SIG-M5 treated with dmso at 0.1 percent for 504 hours (cell line): ENCODE measurements at regions not wholly inside any gene's neighbourhood (a gene's known extent, or its start where the extent isn't known, plus 50 kb on each side); places are given as distances from the start of the nearest gene placed in this dataset.
"Not testable (repeated sequence)": the region's sequence is repeated elsewhere in the genome, so short reads cannot be mapped to it uniquely, and the experiment has no call there.

Source experiments
- DNase-seq: peaks from one replicate; lab custom pipeline; 2025; ENCODE audit not compliant: unreplicated experiment; lab: John Stamatoyannopoulos, UW

DNA sequence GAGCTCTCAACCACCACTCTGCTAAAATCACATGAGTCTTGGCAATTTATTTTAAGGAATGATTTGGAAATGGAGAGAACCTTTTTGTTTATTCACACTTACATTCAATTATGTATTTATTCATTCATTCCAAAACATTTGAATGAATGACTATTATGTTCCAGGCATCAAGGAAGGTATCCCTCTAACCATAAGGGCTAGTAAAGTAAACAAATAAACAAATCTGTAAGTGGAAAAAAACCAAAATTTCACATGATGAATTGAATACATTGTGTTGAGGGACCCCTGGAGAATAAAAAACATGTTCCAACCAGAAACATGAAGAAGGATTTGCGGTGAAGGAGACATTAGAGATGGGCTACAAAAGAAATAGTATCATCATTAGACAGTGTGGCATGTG is 677.8 kb downstream of the TOX3 start:
- DNase-seq: no peak

DNA sequence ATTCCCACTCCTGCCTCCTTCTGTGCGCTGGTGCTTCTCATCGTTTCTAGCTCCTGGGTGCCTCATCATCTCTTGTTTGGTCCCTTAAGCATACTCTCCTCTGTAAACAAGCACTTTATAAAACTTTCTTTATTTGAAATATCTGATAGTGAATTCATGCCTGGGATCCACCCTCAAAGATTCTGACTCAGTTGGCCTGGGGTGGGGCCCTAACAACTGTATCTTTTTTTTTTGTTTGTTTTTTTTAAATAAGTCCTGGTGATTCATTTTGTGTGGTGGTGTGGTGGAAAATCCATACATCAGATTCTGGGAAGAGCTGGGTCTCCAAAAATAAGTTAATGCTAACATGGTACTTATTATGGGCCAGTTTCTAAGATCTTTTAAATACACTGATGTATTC is 678.3 kb downstream of the TOX3 start:
- no peak for DNase-seq

DNA sequence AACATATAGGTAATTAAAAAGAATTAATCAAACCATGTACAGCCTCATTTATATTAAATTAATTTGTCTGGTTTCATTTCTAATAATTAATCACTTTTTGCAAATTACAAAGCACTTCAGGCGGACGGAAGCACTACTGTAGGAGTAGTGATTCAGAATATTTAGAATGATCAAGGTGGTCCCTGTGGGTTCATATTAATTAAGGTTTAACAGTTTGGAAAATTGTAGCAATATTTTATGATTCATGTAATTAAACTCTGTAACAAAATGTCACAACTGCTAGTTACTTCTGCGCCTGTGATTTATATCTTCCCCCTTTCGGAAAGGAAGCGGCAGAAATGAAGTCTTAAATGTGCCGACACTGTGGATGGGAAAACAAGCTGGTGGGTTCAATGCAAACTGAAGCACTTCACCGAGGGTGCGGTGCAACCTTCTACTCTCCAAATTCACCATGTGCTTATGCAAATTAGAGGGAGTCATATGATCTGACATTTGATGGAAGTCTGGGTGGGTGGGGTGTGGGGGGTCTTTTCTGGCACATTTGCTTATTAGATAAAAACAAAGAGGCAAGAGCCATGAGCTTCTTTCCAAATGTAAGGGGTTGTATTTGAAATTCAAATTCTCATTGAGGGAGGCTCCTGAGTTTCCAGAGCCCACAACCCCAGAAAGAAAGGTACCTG is 679.4 kb downstream of the TOX3 start:
- DNase-seq: no peak

DNA sequence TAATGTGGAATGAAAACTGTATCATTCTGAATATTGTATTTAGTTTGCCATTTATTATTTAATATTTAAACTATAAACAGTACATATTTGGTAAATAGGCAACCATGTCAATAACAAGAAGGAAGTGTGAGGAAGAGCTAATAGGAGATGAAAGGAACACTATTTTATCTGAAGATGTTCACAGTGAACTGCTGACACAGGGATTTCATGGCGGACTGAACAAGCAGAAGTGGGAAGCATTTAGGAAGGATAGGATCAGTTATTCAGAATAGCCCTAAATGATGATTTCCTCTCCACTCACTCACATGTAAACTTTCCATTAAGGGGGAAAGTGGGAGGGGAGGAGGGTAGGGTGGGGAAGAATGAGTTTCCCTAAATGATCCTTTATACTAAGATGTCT is 682.4 kb downstream of the TOX3 start:
- DNase-seq: no peak

DNA sequence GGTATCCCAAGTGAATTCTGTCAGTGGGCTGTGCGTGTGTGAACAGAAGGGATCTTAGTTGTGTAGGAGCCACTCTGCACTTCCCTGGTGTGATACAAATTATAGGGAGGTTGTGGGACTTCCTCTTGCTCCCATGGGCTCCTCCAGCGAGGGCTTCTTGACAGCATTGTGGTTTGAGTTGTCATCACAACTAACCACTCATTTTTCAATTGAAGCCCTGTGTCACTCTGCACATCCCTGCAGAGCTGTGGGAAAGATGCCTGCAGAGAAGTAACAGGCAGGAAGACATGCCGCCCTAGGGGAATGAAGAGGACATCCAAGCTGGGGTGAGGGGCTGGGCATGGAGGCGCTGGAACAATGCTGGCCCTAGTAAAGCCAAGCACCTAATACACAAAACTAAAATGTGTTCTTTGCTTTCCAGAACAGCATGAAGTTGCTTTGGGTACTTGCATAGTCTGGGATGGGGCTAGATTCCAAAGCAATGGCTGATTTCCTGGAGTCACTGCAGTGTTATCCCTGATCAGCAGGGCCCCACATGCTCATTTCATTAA is 692.5 kb downstream of the TOX3 start:
- no peak for DNase-seq

DNA sequence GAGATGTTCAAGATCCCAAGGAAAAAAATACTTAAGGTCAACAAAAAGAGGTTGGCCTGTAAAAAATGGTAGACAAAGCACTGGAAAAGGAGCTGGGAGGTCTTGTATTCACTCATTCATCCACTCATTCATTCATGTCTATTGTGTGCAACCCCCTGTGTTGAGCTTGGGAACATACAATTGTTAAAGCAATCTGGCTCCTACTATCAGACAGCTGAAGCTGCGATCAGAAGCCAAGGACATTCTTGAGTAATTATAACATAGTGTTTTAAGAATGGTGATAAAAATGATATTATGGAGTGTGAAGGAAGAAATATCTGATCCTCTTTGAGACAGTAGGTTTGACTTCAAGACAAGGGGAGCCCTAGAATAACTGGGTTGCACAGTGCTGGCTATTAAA is 693.4 kb downstream of the TOX3 start:
- DNase-seq: no peak

DNA sequence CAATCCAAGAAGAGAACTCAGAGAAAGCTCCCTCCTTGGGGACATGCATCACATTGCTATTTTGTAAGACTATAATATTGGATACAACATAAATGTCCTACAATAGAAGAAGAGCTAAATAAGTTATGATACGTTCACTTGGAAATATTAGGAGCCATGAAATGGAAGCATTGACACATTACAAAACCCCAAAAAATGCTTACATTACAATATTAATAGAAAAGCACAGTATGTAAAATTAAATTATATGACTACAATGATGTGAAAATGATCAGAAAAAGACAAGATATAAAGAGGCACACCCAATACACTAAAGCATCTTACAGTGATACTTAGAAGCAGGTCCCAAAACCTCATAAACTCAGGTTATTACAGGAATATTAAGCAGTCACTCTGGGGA is 694.1 kb downstream of the TOX3 start:
- DNase-seq: no peak

DNA sequence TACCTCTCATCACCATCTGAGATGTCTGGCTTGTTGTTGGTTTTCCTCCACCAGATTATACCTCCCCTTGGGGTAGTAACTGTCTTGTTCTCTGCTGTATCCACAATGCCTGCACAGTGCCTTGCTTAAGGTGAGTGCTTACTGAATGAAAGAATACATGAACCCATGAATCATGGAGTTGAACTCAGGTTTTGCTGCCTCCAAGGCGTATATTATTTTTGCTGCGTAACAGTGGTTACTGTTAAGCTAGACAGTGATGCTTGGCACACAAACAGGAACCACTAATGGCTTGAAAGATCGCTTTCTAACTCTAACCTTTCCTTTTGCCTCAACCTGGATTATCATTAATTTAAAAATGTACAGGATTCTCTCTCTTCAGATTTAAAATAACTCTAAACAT is 695.8 kb downstream of the TOX3 start:
- DNase-seq: no peak

DNA sequence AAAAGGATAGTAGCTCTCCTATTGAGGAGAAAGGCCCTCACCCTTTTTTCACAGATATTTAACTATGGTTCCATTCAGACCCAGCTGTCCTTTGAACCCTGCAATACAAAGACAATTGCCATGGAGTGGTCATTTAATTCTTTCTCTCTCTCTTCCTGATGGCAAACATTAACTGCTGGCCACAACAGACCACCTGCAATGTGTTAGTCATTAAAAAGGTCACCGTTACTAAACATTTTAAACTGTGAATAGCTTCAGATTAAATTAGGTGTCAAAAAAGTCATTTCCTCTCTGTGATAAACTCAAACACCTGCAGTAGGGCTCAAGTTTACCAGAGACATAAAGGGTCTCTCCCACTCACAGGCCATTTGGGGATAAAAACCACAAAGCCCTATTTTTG is 697.2 kb downstream of the TOX3 start:
- DNase-seq: no peak

DNA sequence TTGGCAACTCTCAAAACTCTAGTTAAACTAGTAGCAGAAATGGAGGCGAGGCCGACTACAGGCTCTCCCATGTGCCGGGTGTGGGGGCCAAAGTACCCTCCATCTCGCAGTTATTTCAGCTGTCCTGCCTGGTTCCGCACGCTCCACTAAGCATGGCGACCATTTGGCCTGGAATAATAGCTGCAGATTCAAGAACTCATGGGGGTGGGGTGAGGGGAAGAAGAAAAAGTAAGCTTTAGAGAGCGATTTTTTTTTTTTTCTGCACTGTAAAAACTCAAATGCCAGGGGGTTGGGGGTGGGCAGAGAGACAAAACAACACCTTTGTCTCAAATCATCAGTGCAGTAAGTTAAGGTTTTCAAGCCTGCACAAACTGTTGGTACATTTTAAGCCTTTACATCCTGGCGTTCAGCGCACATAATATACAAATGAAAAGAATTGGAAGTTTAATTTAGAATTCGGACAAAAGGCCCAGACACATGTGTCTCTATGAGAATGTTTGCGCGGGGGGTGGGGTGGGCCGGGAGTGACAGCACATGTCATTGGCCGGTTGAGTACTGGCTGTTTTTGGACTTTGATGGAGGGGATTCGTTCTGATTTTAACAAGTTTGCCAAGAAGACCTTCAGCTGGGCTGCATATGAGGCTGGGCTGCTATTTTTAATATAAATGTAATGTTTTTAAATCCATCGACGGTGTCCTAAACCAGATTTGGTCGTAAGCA is 694.7 kb upstream of the SALL1 start:
- no peak for DNase-seq

DNA sequence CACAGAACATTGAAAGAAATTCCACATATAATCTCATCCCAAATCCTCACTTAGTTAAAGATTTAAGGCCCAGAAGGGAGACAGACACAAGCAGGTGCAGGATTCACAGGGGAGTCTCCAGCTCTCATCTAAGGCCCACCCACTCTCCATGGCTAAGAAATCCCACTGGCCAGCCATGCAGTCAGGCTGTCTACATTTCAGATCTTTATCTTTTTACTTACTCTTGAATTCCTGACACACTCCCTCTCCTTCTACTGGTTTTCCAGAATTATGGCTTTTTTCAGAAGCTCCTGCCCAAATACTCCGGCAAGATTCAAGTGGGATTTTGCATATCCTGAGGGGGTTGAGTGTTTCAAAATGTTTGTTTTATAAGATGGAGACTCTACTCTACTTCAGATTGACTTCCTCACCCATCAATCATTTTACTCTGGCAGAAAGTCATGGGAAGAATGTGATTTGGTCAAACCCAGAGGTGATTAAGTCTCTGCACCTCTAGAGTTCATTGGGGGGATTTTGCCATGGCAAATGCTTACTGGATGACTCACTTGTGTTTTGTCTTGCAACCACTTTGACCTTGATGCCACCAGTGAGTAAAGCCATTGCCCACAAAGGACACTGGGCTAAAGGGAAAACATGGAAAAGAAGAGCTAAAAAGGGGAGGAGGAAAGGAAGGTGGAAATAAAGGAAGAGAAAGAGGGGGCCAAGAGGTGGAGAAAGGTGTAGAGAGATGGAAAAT is 688.8 kb upstream of the SALL1 start:
- no peak for DNase-seq

DNA sequence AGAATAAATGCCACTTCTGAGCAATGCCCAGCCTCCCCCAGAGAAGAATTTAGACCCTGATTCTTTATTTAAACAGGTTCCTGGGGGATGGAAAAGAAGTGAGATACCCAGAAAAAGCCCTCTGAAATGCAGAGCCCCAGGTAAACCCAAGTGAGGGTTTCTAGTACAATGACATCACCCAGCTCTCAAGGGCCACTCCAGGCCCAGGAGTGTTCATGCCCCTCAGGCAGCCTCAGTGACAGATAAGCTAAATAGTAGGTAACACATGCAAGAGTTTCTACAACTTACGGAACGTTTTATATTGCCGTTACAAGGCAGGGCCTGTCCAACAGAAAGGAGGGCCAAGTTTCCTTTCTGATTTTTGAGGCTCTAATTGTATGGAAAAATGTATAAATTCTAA is 683.7 kb upstream of the SALL1 start:
- no peak for DNase-seq

DNA sequence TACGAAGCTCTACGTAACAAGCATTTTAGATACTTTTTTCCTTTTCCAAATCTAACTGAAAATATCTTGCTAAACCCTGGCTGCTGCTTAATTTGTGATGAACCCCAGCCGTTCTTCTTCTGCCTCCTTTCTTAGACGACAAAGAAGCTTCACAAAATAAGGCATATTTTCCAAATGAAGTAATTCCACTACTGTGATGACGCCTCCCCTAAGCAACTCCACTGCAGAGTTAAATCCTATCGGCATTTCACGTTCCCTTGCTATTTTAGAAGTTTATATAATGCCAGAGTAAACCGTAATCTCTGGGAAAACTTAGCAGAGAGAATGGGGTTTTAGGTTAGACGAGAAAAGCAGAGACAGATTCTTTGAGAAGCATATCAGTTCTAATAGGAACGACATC is 683.1 kb upstream of the SALL1 start:
- no peak for DNase-seq

DNA sequence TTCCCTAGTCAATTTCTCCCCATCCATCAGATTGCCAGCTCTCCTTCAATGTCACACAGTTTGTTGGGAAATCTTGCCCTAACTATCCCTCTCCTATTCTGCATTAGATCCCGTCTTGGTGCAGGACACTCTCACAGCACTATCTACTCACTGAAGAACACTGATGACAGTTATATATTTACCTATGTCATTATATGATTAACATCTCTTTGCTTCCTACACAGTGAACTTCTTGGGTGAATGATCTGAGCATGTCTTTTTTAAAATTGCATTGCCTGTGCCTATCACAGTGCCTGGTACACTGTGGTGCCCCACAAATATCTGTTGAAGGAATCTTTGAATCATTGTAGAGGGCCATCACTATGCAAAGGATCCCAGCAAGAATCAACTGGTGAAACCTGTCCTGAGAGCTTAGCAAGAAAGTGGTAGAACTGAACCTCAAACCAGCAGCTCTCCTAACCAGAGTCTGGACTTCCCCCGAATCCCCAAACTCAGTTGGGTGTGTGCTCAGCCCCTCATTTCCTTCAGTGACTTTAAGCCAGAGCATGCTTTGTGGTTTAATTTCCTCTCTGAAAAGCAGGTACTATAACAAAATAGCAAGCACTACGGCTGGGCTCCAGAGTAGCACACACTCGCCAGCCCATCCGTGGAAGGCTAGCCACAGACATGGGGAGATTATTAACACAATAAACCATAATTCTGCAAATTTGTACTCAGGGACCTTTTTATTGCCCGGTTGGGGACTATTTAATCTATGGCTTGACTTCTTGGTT is 680.7 kb upstream of the SALL1 start:
- DNase-seq: no peak

DNA sequence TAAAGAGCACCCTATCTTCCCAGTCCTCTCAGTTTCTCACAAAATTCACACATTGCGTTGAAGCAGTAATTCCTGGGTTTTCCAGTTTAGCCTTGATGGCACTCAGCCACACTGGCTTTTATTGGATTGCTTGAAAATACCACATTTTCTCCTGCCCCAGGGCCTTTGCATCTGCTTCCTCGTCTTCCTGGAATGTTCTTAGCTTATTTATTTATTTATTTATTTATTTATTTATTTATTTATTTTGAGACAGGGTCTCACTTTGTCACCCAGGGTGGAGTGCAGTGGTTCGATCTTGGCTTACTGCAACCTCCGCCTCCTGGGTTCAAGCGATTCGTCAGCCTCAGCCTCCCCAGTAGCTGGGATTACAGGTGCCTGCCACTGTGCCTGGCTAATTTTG is 680.0 kb upstream of the SALL1 start:
- DNase-seq: not testable (repeated sequence)

DNA sequence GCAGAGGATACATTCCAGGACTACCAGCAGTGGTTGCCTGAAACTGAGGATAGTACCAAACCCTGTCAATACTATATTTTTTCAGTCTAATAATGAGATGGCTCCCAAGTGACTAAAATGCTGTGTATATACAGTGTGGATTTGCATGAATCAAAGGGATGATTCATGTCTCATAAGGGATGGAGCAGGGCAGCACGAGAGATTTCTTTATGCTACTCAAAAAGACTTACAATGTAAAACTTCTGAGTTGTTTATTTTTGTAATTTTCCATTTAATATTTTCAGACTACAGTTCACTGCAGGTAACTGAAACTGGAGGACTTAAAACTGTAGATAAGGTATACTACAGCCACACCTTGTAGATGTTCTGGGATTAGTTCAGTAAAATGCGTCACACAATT is 674.7 kb upstream of the SALL1 start:
- no peak for DNase-seq

DNA sequence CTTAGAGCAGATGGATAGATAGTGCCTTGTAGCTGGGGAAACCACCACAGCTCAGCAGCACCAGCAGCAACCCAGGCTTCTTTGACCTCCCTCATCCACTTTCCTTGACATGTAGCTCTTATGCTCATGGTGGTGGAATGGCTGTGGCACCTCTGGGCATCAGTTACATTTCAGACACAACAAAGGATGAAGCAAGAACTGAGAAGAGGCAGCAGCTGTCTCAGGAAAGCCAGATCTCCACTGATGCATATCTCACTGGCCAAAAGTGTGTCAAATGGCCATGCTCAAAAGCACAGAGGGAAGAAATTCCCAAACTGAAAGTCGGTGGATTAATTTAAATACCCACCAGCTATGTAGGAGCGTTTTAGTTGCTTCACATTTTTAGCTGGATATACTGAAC is 671.4 kb upstream of the SALL1 start:
- no peak for DNase-seq

DNA sequence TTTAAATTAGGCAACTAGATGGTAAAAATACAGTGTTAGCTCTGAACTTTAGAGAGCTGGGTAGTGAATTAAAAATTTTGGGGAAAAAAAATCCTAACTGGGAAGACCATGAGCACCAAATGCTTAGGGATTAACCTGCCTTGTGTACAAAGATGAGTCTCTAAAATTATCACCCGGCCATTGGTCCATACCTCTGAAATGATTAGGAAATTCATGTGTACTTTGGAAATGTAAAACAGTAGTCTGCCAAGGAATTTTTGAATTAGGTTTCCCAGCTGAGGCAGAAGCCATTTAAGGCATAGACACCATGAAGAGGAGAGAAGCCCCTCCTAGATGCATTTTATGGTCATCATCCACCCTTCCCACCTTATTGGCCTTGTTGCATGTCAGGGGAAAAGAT is 670.5 kb upstream of the SALL1 start:
- no peak for DNase-seq

DNA sequence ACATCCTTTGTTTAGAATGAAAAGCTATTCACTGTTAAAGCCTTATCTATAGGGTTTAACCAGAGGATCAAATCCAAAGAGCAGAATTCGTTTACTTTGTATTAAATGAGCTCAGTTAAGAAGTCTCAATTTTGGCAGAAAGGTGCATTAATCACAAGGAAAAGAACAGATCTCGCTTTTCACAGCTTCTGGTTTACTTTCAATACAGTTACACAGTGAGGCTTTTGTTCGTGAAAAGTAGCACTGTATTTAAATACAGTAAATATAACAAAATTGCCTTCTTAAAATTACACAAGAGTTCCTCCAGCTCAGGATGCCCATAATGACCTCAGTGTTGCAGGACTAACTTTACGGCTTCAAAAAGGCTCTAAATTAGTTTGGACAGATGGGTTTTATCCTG is 669.1 kb upstream of the SALL1 start:
- DNase-seq: no peak

DNA sequence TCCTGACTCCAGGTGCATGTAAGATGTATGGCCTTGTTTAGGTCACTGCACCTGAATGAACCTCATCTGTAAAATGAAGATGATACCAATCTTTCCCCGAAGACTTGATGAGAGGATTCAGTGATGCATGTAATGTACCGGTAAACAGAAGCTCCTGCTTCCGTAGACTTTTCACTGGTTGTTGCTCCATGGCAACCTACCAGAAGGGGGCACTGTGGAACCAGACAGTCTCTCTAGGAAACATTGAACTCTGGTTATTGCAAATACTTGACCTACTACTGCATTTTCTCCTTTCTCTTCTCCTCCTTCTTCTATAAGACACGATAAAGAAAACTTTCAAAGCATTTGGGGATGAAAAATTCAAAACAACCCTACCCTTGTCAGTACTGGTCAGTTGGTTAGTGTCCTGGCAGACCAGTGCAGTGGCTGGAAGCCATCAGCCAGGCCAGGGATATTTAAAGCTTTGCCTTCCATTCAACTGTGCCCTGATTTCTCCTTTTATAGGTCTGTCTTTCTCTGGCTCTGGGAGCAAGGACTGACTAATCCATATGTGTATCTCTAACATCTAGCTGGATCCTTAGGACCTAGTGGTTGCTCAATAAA is 667.4 kb upstream of the SALL1 start:
- DNase-seq: peak; percentile 2

DNA sequence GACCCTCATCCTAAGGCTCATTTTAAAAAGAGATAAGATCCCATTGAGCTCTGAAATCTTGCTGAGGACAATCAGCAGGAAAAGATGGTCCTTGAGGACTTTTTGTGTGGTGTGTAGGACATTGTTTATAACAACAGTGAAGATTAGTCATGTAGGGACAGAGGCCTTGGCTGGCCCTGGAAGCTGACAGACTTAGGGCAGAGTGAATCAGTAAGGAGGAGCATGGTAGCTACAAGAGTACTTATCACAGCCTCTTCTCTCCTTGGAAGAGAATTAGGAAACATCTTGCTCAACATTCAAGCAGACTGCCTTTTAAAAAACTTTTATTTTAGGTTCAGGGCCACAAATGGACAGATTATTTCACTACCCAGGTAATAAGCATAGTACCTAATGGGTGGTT is 665.9 kb upstream of the SALL1 start:
- no peak for DNase-seq
